ENCODE measurements at regions not wholly inside any gene's neighbourhood (a gene's known extent, or its start where the extent isn't known, plus 50 kb on each side); places are given as distances from the start of the nearest gene placed in this dataset.

GRCh38 chr14:58705066-58705465 is 67.3 kb downstream of the DACT1 start:
- TF ChIP-seq CTCF (IDR thresholded peaks at IDR 0.05) (no peak), POLR2A (IDR thresholded peaks at IDR 0.05) (no peak)

Data from vagina (tissue), 2 donors.